Liver (tissue), 8 donors: ENCODE measurements at regions not wholly inside any gene's neighbourhood (a gene's known extent, or its start where the extent isn't known, plus 50 kb on each side); places are given as distances from the start of the nearest gene placed in this dataset.

Source experiments
- DNase-seq: peaks from one replicate; pipeline ENCODE4 v3.0.0-alpha.2; 2017; ENCODE audit warnings: low spot score
- H3K27ac ChIP-seq, 2 donors: one replicate each; pipeline ENCODE4 v1.7.0; 2013; ENCODE audit warnings: inconsistent platforms in 2 of 2, low read length in 2 of 2, control low read depth in 1 of 2, low read depth in 1 of 2, mild to moderate bottlenecking in 1 of 2
- H3K27me3 ChIP-seq, 4 donors: one replicate each; pipeline versions ENCODE4 v1.6.1 to v1.7.0; 2013; ENCODE audit warnings: low read length in 3 of 4, inconsistent platforms in 1 of 4, mild to moderate bottlenecking in 1 of 4, moderate library complexity in 1 of 4; ENCODE audit not compliant: control insufficient read depth in 4 of 4, insufficient read depth in 4 of 4
- H3K36me3 ChIP-seq, 4 donors: one replicate each; pipeline versions ENCODE4 v1.6.1 to v1.7.0; 2013; ENCODE audit warnings: low read length in 3 of 4, mild to moderate bottlenecking in 3 of 4, low read depth in 1 of 4, moderate library complexity in 1 of 4; ENCODE audit not compliant: control insufficient read depth in 4 of 4, insufficient read depth in 3 of 4
- H3K4me1 ChIP-seq, 4 donors: one replicate each; pipeline versions ENCODE4 v1.6.1 to v1.7.0; 2013; ENCODE audit warnings: low read length in 3 of 4, mild to moderate bottlenecking in 3 of 4, moderate library complexity in 1 of 4; ENCODE audit not compliant: control insufficient read depth in 4 of 4, insufficient read depth in 4 of 4
- H3K4me3 ChIP-seq, 3 donors: one replicate each; pipeline versions ENCODE4 v1.6.1 to v1.7.0; 2013; ENCODE audit warnings: low read length in 3 of 3, control low read depth in 1 of 3, low read depth in 1 of 3, mild to moderate bottlenecking in 1 of 3
- H3K9ac ChIP-seq, 2 donors: one replicate each; pipeline ENCODE4 v1.7.0; 2013; ENCODE audit warnings: low read length in 2 of 2, mild to moderate bottlenecking in 2 of 2, moderate library complexity in 2 of 2, control low read depth in 1 of 2, low read depth in 1 of 2
- H3K9me3 ChIP-seq, 4 donors: one replicate each; pipeline versions ENCODE4 v1.6.1 to v1.7.0; 2013; ENCODE audit warnings: low read length in 3 of 4; ENCODE audit not compliant: control insufficient read depth in 4 of 4
- EGR1 ChIP-seq, 2 donors: IDR thresholded peaks; 2 replicates each; pipeline ENCODE4 v1.6.1; 2016 to 2018; ENCODE audit warnings: antibody characterized with exemption in 2 of 2, low read depth in 2 of 2
- FOXA2 ChIP-seq: IDR thresholded peaks from 2 replicates; pipeline ENCODE4 v1.6.1; 2016; ENCODE audit warnings: antibody characterized with exemption
- GABPA ChIP-seq, 2 donors: IDR thresholded peaks in 1 of 2; conservative IDR thresholded peaks in 1 of 2; 2 replicates each; pipeline ENCODE4 v1.6.1; 2016; ENCODE audit warnings: antibody characterized with exemption in 2 of 2, mild to moderate bottlenecking in 1 of 2, moderate library complexity in 1 of 2
- HNF4A ChIP-seq, 2 donors: conservative IDR thresholded peaks; 2 replicates each; pipeline ENCODE4 v1.6.1; 2016; ENCODE audit warnings: antibody characterized with exemption in 2 of 2, mild to moderate bottlenecking in 2 of 2
- JUND ChIP-seq, 2 donors: IDR thresholded peaks; 2 replicates each; pipeline ENCODE4 v1.6.1; 2016; ENCODE audit warnings: antibody characterized with exemption in 2 of 2
- NR2F2 ChIP-seq: IDR thresholded peaks from 2 replicates; pipeline ENCODE4 v1.6.1; 2016; ENCODE audit warnings: antibody characterized with exemption
- RAD21 ChIP-seq, 2 donors: IDR thresholded peaks; 2 replicates each; pipeline ENCODE4 v1.6.1; 2016; ENCODE audit warnings: antibody characterized with exemption in 2 of 2, mild to moderate bottlenecking in 2 of 2
- RXRA ChIP-seq, 2 donors: IDR thresholded peaks; 2 replicates each; pipeline ENCODE4 v1.6.1; 2017 to 2018; ENCODE audit warnings: antibody characterized with exemption in 2 of 2, mild to moderate bottlenecking in 1 of 2
- SP1 ChIP-seq: IDR thresholded peaks from 2 replicates; pipeline ENCODE4 v1.6.1; 2018; ENCODE audit warnings: antibody characterized with exemption, mild to moderate bottlenecking
- TAF1 ChIP-seq: conservative IDR thresholded peaks from 2 replicates; pipeline ENCODE4 v1.6.1; 2016; ENCODE audit warnings: antibody characterized with exemption, mild to moderate bottlenecking
- YY1 ChIP-seq: IDR thresholded peaks from 2 replicates; pipeline ENCODE4 v1.6.1; 2016; ENCODE audit warnings: antibody characterized with exemption, mild to moderate bottlenecking
- WGBS: extraction: QIAGEN DNeasy Blood & Tissue Kit; methylation state at CpG from one replicate; pipeline ENCODE4 v1.1.7; 2013; 5-methylcytosine and 5-hydroxymethylcytosine counted together
- TF ChIP-seq, protein P1 (sequence below): fragments of 150-350 bp; IDR thresholded peaks from 2 replicates; pipeline ENCODE4 v1.5.1; 2017; ENCODE audit warnings: improper control_type of control experiment, low read depth, low read length; ENCODE audit not compliant: missing input control
- TF ChIP-seq, protein P2 (sequence below): IDR thresholded peaks from 2 replicates; pipeline ENCODE4 v1.6.1; 2016; ENCODE audit warnings: antibody characterized with exemption
- donor health status: healthy.
- donor health status: healthy.
- donor health status: healthy.
- donor health status: healthy.
- donor health status: healthy.

DNA sequence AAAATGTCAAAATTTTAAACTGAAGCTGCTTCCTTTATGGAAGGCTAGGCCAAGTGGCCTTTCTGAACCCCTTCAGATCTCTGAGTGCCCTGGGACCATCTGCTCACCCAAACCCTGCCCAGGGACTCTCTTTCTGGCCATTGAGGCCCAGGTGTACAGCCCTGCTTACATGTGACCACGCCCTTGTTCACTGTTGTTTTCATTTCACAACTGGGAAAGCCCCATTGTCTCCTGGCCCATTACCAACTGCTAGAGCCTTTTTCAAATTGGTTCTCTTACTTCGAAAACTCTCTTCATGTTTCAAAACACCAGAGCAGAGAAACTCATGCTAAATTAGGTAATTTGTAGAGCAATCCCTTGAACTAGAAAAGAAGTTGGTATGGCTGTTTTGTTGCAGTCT is 219.5 kb upstream of the TANK start:
- no peak overlapping the region for H3K27ac ChIP-seq
- H3K4me3 ChIP-seq, result no peak overlapping the region
- TF ChIP-seq RAD21 (IDR thresholded peaks at IDR 0.05) (no peak), YY1 (no peak), GABPA (IDR thresholded peaks at IDR 0.05 in 1 of 2, conservative IDR thresholded peaks at IDR 0.05 in 1 of 2) (no peak), RXRA (IDR thresholded peaks at IDR 0.05) (no peak)
- TF ChIP-seq, protein P1, sequence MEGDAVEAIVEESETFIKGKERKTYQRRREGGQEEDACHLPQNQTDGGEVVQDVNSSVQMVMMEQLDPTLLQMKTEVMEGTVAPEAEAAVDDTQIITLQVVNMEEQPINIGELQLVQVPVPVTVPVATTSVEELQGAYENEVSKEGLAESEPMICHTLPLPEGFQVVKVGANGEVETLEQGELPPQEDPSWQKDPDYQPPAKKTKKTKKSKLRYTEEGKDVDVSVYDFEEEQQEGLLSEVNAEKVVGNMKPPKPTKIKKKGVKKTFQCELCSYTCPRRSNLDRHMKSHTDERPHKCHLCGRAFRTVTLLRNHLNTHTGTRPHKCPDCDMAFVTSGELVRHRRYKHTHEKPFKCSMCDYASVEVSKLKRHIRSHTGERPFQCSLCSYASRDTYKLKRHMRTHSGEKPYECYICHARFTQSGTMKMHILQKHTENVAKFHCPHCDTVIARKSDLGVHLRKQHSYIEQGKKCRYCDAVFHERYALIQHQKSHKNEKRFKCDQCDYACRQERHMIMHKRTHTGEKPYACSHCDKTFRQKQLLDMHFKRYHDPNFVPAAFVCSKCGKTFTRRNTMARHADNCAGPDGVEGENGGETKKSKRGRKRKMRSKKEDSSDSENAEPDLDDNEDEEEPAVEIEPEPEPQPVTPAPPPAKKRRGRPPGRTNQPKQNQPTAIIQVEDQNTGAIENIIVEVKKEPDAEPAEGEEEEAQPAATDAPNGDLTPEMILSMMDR, result no peak
- no peaks in the 10 kb centered on the region for H3K36me3 ChIP-seq
- 53% methylated on average over 2 of the region's 2 CpGs for WGBS
- no peak overlapping the region for H3K9ac ChIP-seq
- no peaks in the 10 kb centered on the region for H3K27me3 ChIP-seq
- DNase-seq, result no peak
- no peaks in the 10 kb centered on the region for H3K9me3 ChIP-seq
- H3K4me1 ChIP-seq, result peaks cover 0 to 1% (median 0%) of the 10 kb centered on the region in 4 donors

- Histone ChIP-seq H3K9ac (no peak overlapping the region), H3K36me3 (no peaks in the 10 kb centered on the region), H3K4me3 (no peak overlapping the region), H3K4me1 (peaks cover 0 to 1% (median 0%) of the 10 kb centered on the region in 4 donors), H3K27me3 (no peaks in the 10 kb centered on the region), H3K9me3 (no peaks in the 10 kb centered on the region), H3K27ac (no peak overlapping the region)
- TF ChIP-seq NR2F2 (no peak), HNF4A (conservative IDR thresholded peaks at IDR 0.05) (no peak), GABPA (IDR thresholded peaks at IDR 0.05 in 1 of 2, conservative IDR thresholded peaks at IDR 0.05 in 1 of 2) (no peak), FOXA2 (no peak)
- 67% methylated on average over 1 of the region's 1 CpG for WGBS
- DNase-seq, result no peak
Observed at GRCh38 chr2:160941290-160941846, 218.9 kb upstream of the TANK start.

- Histone ChIP-seq H3K4me1 (peaks cover 0 to 1% (median 0%) of the 10 kb centered on the region in 4 donors), H3K36me3 (no peaks in the 10 kb centered on the region), H3K9ac (no peak overlapping the region), H3K4me3 (no peak overlapping the region), H3K9me3 (no peaks in the 10 kb centered on the region), H3K27ac (no peak overlapping the region), H3K27me3 (no peaks in the 10 kb centered on the region)
- WGBS, result 76% methylated on average over 10 of the region's 10 CpGs
- TF ChIP-seq, protein P2, sequence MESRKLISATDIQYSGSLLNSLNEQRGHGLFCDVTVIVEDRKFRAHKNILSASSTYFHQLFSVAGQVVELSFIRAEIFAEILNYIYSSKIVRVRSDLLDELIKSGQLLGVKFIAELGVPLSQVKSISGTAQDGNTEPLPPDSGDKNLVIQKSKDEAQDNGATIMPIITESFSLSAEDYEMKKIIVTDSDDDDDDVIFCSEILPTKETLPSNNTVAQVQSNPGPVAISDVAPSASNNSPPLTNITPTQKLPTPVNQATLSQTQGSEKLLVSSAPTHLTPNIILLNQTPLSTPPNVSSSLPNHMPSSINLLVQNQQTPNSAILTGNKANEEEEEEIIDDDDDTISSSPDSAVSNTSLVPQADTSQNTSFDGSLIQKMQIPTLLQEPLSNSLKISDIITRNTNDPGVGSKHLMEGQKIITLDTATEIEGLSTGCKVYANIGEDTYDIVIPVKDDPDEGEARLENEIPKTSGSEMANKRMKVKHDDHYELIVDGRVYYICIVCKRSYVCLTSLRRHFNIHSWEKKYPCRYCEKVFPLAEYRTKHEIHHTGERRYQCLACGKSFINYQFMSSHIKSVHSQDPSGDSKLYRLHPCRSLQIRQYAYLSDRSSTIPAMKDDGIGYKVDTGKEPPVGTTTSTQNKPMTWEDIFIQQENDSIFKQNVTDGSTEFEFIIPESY, result no peak
- no peak for TF ChIP-seq EGR1 (IDR thresholded peaks at IDR 0.05; ENCODE audit: low read depth in 2 of 2)
- no peak for TF ChIP-seq SP1
- no peak for TF ChIP-seq TAF1
- TF ChIP-seq RXRA (IDR thresholded peaks at IDR 0.05), result no peak
- TF ChIP-seq NR2F2, result no peak
- no peak for TF ChIP-seq GABPA (IDR thresholded peaks at IDR 0.05 in 1 of 2, conservative IDR thresholded peaks at IDR 0.05 in 1 of 2)
- TF ChIP-seq, protein P1, result no peak
- TF ChIP-seq JUND (IDR thresholded peaks at IDR 0.05), result no peak
- TF ChIP-seq HNF4A (conservative IDR thresholded peaks at IDR 0.05), result no peak
- no peak for TF ChIP-seq FOXA2
- TF ChIP-seq RAD21 (IDR thresholded peaks at IDR 0.05), result no peak
- DNase-seq, result no peak
Observed at GRCh38 chr2:160942476-160943142, 217.6 kb upstream of the TANK start.
